GM10266 (cell line): ENCODE measurements at regions not wholly inside any gene's neighbourhood (a gene's known extent, or its start where the extent isn't known, plus 50 kb on each side); places are given as distances from the start of the nearest gene placed in this dataset.
"Not testable (repeated sequence)": the region's sequence is repeated elsewhere in the genome, so short reads cannot be mapped to it uniquely, and the experiment has no call there.

Experiments
- DNase-seq: peaks from one replicate; pipeline ENCODE4 v3.0.0; 2012; ENCODE audit errors: extremely low spot score
- CTCF ChIP-seq: IDR thresholded peaks from 2 replicates; pipeline ENCODE4 v1.5.1; 2012; ENCODE audit warnings: mild to moderate bottlenecking, low read depth; ENCODE audit not compliant: control insufficient read depth, insufficient read depth; ENCODE audit errors: missing control alignments

- TF ChIP-seq CTCF = no peak
- no peak for DNase-seq
Observed at GRCh38 chrX:150099316-150099715, 161.0 kb upstream of the EOLA2 start.

- DNase-seq = no peak
Observed at GRCh38 chrX:150100261-150100660, 162.0 kb upstream of the EOLA2 start.

GRCh38 chrX:150118476-150118875 lies 180.2 kb upstream of the EOLA2 start:
- TF ChIP-seq CTCF = no peak
- DNase-seq = no peak

More at GRCh38 chrX:150100261-150100660, 162.0 kb upstream of the EOLA2 start:
- no peak for TF ChIP-seq CTCF

- DNase-seq = no peak
- TF ChIP-seq CTCF = no peak
Observed at GRCh38 chrX:150119323-150119722, 181.0 kb upstream of the EOLA2 start.

- not testable (repeated sequence) for DNase-seq
Observed at GRCh38 chrX:150125045-150125444, 186.8 kb upstream of the EOLA2 start.

- no peak for DNase-seq
- TF ChIP-seq CTCF = no peak
Observed at GRCh38 chrX:150127216-150127615, 188.9 kb upstream of the EOLA2 start.

- no peak for DNase-seq
Observed at GRCh38 chrX:150143721-150144440, 205.6 kb upstream of the EOLA2 start.

More at GRCh38 chrX:150143721-150144440, 205.6 kb upstream of the EOLA2 start:
- TF ChIP-seq CTCF = no peak
